DND-41 (cell line): ENCODE measurements at regions not wholly inside any gene's neighbourhood (a gene's known extent, or its start where the extent isn't known, plus 50 kb on each side); places are given as distances from the start of the nearest gene placed in this dataset.

Experiments
- ATAC-seq: fragments of 200-7000 bp; cut with Tn5 transposase; 3 replicates; pipeline ENCODE4 v1.9.1; 2021; ENCODE audit warnings: low read depth; ENCODE audit not compliant: insufficient read depth
- DNase-seq: peaks from one replicate; pipeline ENCODE4 v3.0.0-alpha.2; 2020
- H2AFZ ChIP-seq: 2 replicates; pipeline ENCODE4 v1.6.0; 2012; ENCODE audit warnings: low read depth, low read length
- H3K27ac ChIP-seq: 2 replicates; pipeline ENCODE4 v1.5.1; 2012; ENCODE audit warnings: low read length, inconsistent platforms
- H3K27me3 ChIP-seq: fragments of 200-600 bp; sonication (generic); 2 replicates; pipeline ENCODE4 v1.6.0; 2012; ENCODE audit warnings: low read length, mild to moderate bottlenecking, inconsistent platforms; ENCODE audit not compliant: insufficient read depth, poor library complexity
- H3K36me3 ChIP-seq: 2 replicates; pipeline ENCODE4 v1.5.1; 2012; ENCODE audit warnings: low read length, inconsistent platforms; ENCODE audit not compliant: insufficient read depth
- H3K4me1 ChIP-seq: 2 replicates; pipeline ENCODE4 v1.5.1; 2012; ENCODE audit warnings: mild to moderate bottlenecking, low read length; ENCODE audit not compliant: insufficient read depth
- H3K4me2 ChIP-seq: 2 replicates; pipeline ENCODE4 v1.6.0; 2012; ENCODE audit warnings: mild to moderate bottlenecking, moderate library complexity, low read length, inconsistent platforms; ENCODE audit not compliant: insufficient read depth
- H3K4me3 ChIP-seq, 2 experiments: fragments of 200-600 bp in 1 of 2; shearing (Covaris generic) in 1 of 2; 2 replicates each; pipeline ENCODE4 v1.5.1; 2012 to 2016; ENCODE audit warnings: inconsistent platforms in 2 of 2, low read length in 2 of 2, mild to moderate bottlenecking in 2 of 2, low read depth in 1 of 2, moderate library complexity in 1 of 2
- H3K79me2 ChIP-seq: 2 replicates; pipeline ENCODE4 v1.6.0; 2012; ENCODE audit warnings: low read length, inconsistent platforms; ENCODE audit not compliant: insufficient read depth
- H3K9ac ChIP-seq: 2 replicates; pipeline ENCODE4 v1.6.0; 2012; ENCODE audit warnings: low read depth, mild to moderate bottlenecking, inconsistent platforms, low read length, moderate library complexity
- H3K9me3 ChIP-seq: 2 replicates; pipeline ENCODE4 v1.5.1; 2012; ENCODE audit warnings: low read length, moderate library complexity, mild to moderate bottlenecking, inconsistent platforms; ENCODE audit not compliant: insufficient read depth, severe bottlenecking
- H4K20me1 ChIP-seq: 2 replicates; pipeline ENCODE4 v1.6.0; 2012; ENCODE audit warnings: low read length; ENCODE audit not compliant: insufficient read depth
- EZH2 ChIP-seq: IDR thresholded peaks from 3 replicates; pipeline ENCODE4 v1.6.1; 2012; ENCODE audit warnings: borderline replicate concordance, low read depth, mild to moderate bottlenecking, moderate library complexity, low read length, inconsistent platforms; ENCODE audit not compliant: severe bottlenecking
- TF ChIP-seq, protein P1 (sequence below): IDR thresholded peaks from 2 replicates; pipeline ENCODE4 v1.5.1; 2012; ENCODE audit warnings: borderline replicate concordance, low read length, moderate library complexity, mild to moderate bottlenecking; ENCODE audit not compliant: poor library complexity, severe bottlenecking; ENCODE audit errors: extremely low read depth

DNA sequence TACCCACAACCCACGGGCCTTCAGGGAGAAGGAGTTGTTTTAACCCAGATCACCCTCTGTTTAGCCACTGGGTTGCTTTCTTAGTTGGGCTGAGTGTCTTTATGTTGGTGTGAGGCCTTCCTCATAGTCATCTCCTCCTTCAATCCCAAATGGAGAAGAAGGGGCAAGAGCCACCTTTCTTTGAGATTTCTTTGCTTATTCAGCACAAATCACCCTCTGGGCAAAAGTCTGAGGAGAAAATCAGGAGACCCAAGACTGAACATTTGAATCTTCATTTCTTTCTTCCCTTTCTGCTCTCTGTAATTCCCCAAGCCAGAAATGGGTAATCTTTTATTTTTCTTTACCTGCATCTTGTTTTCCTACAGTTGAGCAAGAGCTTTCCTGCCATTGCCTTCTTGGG lies 329.0 kb downstream of the TLE4 start:
- no peak overlapping the region for H3K27ac ChIP-seq
- H2AFZ ChIP-seq: no peak overlapping the region
- TF ChIP-seq, protein P1, sequence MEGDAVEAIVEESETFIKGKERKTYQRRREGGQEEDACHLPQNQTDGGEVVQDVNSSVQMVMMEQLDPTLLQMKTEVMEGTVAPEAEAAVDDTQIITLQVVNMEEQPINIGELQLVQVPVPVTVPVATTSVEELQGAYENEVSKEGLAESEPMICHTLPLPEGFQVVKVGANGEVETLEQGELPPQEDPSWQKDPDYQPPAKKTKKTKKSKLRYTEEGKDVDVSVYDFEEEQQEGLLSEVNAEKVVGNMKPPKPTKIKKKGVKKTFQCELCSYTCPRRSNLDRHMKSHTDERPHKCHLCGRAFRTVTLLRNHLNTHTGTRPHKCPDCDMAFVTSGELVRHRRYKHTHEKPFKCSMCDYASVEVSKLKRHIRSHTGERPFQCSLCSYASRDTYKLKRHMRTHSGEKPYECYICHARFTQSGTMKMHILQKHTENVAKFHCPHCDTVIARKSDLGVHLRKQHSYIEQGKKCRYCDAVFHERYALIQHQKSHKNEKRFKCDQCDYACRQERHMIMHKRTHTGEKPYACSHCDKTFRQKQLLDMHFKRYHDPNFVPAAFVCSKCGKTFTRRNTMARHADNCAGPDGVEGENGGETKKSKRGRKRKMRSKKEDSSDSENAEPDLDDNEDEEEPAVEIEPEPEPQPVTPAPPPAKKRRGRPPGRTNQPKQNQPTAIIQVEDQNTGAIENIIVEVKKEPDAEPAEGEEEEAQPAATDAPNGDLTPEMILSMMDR: no peak
- no peak for TF ChIP-seq EZH2
- no peaks in the 10 kb centered on the region for H3K27me3 ChIP-seq
- no peaks in the 10 kb centered on the region for H3K79me2 ChIP-seq
- no peak overlapping the region for H3K4me2 ChIP-seq
- H3K4me3 ChIP-seq: no peak overlapping the region
- DNase-seq (no peak), ATAC-seq (no peak)
- H3K9me3 ChIP-seq: no peaks in the 10 kb centered on the region
- no peaks in the 10 kb centered on the region for H4K20me1 ChIP-seq
- H3K36me3 ChIP-seq: no peaks in the 10 kb centered on the region
- H3K4me1 ChIP-seq: no peaks in the 10 kb centered on the region
- no peak overlapping the region for H3K9ac ChIP-seq

DNA sequence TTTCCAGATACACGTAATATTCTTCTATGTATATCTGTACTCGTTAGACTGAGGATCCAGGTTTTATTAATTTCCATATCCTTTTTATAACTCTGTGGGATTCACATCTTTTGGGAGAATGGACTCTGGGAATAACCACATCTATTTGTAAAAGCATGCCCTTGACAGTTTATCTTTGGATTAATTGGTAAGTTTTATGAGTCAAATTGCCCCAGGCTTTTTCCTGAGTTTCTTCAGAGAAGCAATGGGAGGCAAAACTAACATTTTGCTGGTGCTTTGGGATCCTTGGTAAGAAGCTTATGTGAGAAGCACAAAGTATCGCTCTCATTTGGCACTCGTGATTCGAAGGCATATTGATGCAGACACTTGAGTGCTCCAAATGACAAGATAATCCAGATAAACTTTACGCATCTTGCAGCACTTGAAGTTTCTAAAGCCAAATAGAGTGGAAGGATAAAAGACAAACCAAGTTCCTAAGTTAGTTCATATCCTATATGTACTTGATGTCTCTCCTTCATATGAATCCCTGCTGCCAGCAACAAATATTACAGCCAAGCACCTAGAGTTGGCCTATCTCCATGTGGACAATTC lies 324.7 kb downstream of the TLE4 start:
- H4K20me1 ChIP-seq: no peaks in the 10 kb centered on the region
- H3K9me3 ChIP-seq: no peaks in the 10 kb centered on the region
- H3K4me1 ChIP-seq: no peaks in the 10 kb centered on the region
- H3K36me3 ChIP-seq: no peaks in the 10 kb centered on the region
- no peak for DNase-seq
- H3K4me2 ChIP-seq: no peak overlapping the region
- H3K27ac ChIP-seq: no peak overlapping the region
- no peaks in the 10 kb centered on the region for H3K79me2 ChIP-seq
- no peak overlapping the region for H2AFZ ChIP-seq
- TF ChIP-seq, protein P1: no peak
- TF ChIP-seq EZH2: no peak
- no peak overlapping the region for H3K4me3 ChIP-seq
- no peaks in the 10 kb centered on the region for H3K27me3 ChIP-seq
- ATAC-seq: no peak
- H3K9ac ChIP-seq: no peak overlapping the region

DNA sequence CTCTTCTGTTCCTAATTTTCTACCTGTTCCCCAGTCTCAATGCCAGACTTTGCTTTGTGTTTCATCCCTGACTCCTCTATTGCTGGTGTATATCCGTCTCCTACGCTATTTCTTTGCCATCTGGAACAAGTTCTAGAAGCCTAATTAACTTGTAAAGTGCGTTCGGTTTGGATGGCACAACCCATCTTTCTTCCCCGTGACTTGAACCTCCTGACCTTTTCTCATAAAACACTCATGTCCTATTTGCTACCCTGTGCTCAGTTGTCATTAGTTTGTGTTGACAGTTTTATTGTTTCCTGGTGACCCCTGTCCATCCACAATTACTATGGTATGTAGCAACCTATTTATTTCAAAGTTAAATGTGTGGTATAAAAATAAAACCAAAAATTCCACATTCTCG lies 323.5 kb downstream of the TLE4 start:
- no peak for DNase-seq
- H3K27ac ChIP-seq: no peak overlapping the region
- no peaks in the 10 kb centered on the region for H3K27me3 ChIP-seq
- no peaks in the 10 kb centered on the region for H3K79me2 ChIP-seq
- no peak overlapping the region for H3K9ac ChIP-seq
- no peaks in the 10 kb centered on the region for H3K9me3 ChIP-seq
- TF ChIP-seq EZH2: no peak
- TF ChIP-seq, protein P1: no peak
- H3K36me3 ChIP-seq: no peaks in the 10 kb centered on the region
- no peak overlapping the region for H3K4me3 ChIP-seq
- no peaks in the 10 kb centered on the region for H3K4me1 ChIP-seq
- H4K20me1 ChIP-seq: no peaks in the 10 kb centered on the region
- no peak overlapping the region for H3K4me2 ChIP-seq
- no peak overlapping the region for H2AFZ ChIP-seq
- ATAC-seq: no peak

DNA sequence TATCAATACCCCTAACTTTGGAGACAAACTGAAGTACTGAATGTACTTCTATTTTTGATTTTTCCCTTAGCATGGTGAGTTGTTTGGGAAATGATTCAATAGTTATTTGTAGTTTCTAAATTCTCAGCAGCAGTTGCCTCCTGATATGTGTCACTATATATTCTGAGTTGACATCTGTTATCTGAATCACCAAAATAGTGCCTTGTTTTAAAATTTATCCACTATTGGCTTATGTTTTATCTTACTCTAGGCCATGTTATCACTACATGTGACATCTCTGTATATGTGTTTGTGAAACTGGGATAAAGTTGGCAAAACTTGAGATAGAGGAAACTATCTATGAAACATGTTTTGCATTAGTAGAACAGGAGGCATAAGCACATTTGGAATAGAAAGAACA lies 317.6 kb downstream of the TLE4 start:
- Histone ChIP-seq H3K79me2 (no peaks in the 10 kb centered on the region), H3K4me2 (no peak overlapping the region), H3K9me3 (no peaks in the 10 kb centered on the region), H4K20me1 (no peaks in the 10 kb centered on the region), H3K36me3 (no peaks in the 10 kb centered on the region), H3K9ac (no peak overlapping the region), H3K27ac (no peak overlapping the region), H3K27me3 (no peaks in the 10 kb centered on the region), H3K4me3 (no peak overlapping the region), H3K4me1 (peaks cover 16% of the 10 kb centered on the region), H2AFZ (no peak overlapping the region)
- TF ChIP-seq, protein P1: no peak
- no peak for TF ChIP-seq EZH2
- ATAC-seq (no peak), DNase-seq (no peak)
